MG63 (cell line): ENCODE measurements at regions not wholly inside any gene's neighbourhood (a gene's known extent, or its start where the extent isn't known, plus 50 kb on each side); places are given as distances from the start of the nearest gene placed in this dataset.
A peak's percentile ranks its signal among the peaks of the same experiment; 100 is the strongest.
"Not testable (repeated sequence)": the region's sequence is repeated elsewhere in the genome, so short reads cannot be mapped to it uniquely, and the experiment has no call there.

ENCODE experiments used
- DNase-seq: peaks from one replicate; pipeline ENCODE4 v3.0.0-alpha.2; 2020
- H3K27me3 ChIP-seq: fragments of 250-450 bp; sonication (Bioruptor Pico); 2 replicates; pipeline ENCODE4 v1.5.1; 2020; ENCODE audit warnings: mild to moderate bottlenecking, moderate library complexity
- H3K36me3 ChIP-seq: fragments of 250-450 bp; sonication (Bioruptor Pico); 2 replicates; pipeline ENCODE4 v1.5.1; 2020; ENCODE audit warnings: mild to moderate bottlenecking, moderate library complexity
- H3K4me3 ChIP-seq: fragments of 250-450 bp; sonication (Bioruptor Pico); 2 replicates; pipeline ENCODE4 v1.5.1; 2020; ENCODE audit warnings: mild to moderate bottlenecking, moderate library complexity
- H3K9me3 ChIP-seq: fragments of 250-450 bp; sonication (Bioruptor Pico); 2 replicates; pipeline ENCODE4 v1.5.1; 2020; ENCODE audit warnings: mild to moderate bottlenecking, moderate library complexity

DNA sequence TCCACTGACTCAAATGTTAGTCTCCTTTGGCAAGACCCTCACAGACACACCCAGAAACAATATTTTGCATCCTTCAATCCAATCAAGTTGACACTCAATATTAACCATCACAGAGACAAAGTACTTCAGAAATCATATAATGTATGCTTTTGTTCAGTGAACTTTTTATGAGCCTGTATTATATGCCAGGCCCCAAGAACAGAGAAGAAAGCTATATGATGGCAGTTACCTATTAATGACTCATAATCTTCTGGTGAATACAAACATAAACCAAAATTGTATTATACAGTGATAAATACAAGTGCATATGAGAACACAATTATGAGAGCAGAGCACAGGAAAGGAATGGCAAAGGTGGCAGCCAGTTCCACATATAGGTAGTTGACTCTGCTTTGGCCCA lies 852.0 kb upstream of the EPHA5 start:
- Histone ChIP-seq H3K27me3 (no peaks in the 10 kb centered on the region), H3K4me3 (no peak overlapping the region), H3K9me3 (no peaks in the 10 kb centered on the region; the same call in 1 of the 2 replicates), H3K36me3 (no peaks in the 10 kb centered on the region)
- no peak for DNase-seq

DNA sequence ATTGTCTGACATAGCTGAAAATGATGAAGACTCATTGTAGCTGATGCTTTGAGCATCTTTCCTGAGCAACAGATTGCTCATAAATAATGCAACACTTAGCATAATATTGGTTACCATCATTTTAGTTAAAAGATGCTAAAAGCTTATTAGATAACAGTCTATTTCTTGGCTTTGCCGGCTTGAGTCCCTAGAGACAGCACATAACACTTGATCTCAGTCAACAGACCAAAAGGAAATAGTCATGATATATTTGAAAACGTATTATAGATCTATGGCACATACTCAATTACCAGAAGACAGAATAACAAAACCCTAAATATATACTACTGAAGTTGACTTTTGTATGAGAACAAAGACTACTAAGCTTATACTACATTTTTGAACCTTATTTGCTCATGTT lies 846.7 kb upstream of the EPHA5 start:
- Histone ChIP-seq H3K27me3 (no peaks in the 10 kb centered on the region), H3K4me3 (no peak overlapping the region), H3K36me3 (no peaks in the 10 kb centered on the region), H3K9me3 (no peaks in the 10 kb centered on the region; the same call in 1 of the 2 replicates)
- DNase-seq, result no peak

GRCh38 chr4:66506985-66507384 lies 836.7 kb upstream of the EPHA5 start:
- Histone ChIP-seq H3K9me3 (no peaks in the 10 kb centered on the region), H3K36me3 (no peaks in the 10 kb centered on the region), H3K27me3 (no peaks in the 10 kb centered on the region), H3K4me3 (no peak overlapping the region)
- no peak for DNase-seq

GRCh38 chr4:66501997-66502396 lies 831.7 kb upstream of the EPHA5 start:
- Histone ChIP-seq H3K27me3 (no peaks in the 10 kb centered on the region), H3K9me3 (no peaks in the 10 kb centered on the region), H3K36me3 (no peaks in the 10 kb centered on the region), H3K4me3 (no peak overlapping the region)
- DNase-seq, result no peak

DNA sequence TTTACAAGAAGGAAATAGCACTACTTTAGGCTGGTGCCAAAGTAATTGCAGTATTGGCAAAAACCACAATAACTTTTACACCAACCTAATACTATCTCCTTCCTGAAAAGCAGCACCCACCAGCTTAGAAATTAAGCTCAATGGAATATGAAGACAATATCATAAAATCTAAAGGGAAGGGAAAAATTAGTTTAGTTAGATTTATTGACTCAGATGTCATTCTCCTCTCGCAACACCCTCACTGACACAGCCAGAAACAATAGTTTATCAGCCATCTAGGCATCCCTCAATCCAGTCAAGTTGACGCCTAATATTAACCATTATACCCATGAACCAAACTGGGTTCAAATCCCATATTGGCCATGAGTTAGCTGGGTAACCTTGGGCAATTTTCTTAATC lies 820.4 kb upstream of the EPHA5 start:
- no peaks in the 10 kb centered on the region for H3K36me3 ChIP-seq
- no peaks in the 10 kb centered on the region for H3K9me3 ChIP-seq
- DNase-seq, result no peak
- no peak overlapping the region for H3K4me3 ChIP-seq
- no peaks in the 10 kb centered on the region for H3K27me3 ChIP-seq

GRCh38 chr4:66489783-66490452 lies 819.6 kb upstream of the EPHA5 start:
- DNase-seq, result no peak
- no peaks in the 10 kb centered on the region for H3K36me3 ChIP-seq
- no peaks in the 10 kb centered on the region for H3K9me3 ChIP-seq
- no peaks in the 10 kb centered on the region for H3K27me3 ChIP-seq
- H3K4me3 ChIP-seq, result no peak overlapping the region

DNA sequence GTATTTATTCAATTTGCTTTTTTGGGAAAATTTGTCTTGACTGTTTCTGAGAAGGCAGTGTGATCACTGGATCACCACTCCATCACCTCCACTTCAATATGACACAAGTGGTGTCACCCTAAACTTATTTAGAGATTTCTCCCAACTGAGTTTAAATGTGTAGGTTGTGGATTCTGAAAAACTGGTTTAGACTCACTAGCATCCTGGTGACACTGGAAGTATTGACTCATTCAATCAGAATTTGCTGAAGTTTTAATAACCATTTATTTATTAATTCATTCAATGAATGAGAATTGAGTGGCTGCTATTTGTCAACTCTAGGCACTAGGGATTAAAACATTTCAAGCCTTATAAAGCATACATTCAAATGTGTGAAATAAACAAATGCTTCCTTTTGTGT lies 819.1 kb upstream of the EPHA5 start:
- no peaks in the 10 kb centered on the region for H3K36me3 ChIP-seq
- H3K9me3 ChIP-seq, result no peaks in the 10 kb centered on the region
- no peak for DNase-seq
- H3K4me3 ChIP-seq, result no peak overlapping the region
- H3K27me3 ChIP-seq, result no peaks in the 10 kb centered on the region

- Histone ChIP-seq H3K27me3 (no peaks in the 10 kb centered on the region), H3K36me3 (no peaks in the 10 kb centered on the region), H3K4me3 (no peak overlapping the region), H3K9me3 (no peaks in the 10 kb centered on the region)
- DNase-seq, result no peak
Observed at GRCh38 chr4:66486068-66486467, 815.8 kb upstream of the EPHA5 start.

- H3K4me3 ChIP-seq, result no peak overlapping the region
- DNase-seq, result no peak
- H3K27me3 ChIP-seq, result no peaks in the 10 kb centered on the region
- no peaks in the 10 kb centered on the region for H3K36me3 ChIP-seq
- no peaks in the 10 kb centered on the region for H3K9me3 ChIP-seq
Observed at GRCh38 chr4:66482186-66482585, 811.9 kb upstream of the EPHA5 start.

GRCh38 chr4:66475596-66475995 lies 805.3 kb upstream of the EPHA5 start:
- no peak for DNase-seq
- H3K4me3 ChIP-seq, result no peak overlapping the region
- no peaks in the 10 kb centered on the region for H3K36me3 ChIP-seq
- no peaks in the 10 kb centered on the region for H3K9me3 ChIP-seq
- H3K27me3 ChIP-seq, result no peaks in the 10 kb centered on the region

GRCh38 chr4:66465111-66465510 lies 794.8 kb upstream of the EPHA5 start:
- Histone ChIP-seq H3K9me3 (no peaks in the 10 kb centered on the region), H3K36me3 (no peaks in the 10 kb centered on the region), H3K27me3 (no peaks in the 10 kb centered on the region), H3K4me3 (no peak overlapping the region)
- no peak for DNase-seq

GRCh38 chr4:66462890-66463289 lies 792.6 kb upstream of the EPHA5 start:
- DNase-seq, H3K4me3 ChIP-seq, H3K9me3 ChIP-seq, H3K27me3 ChIP-seq, H3K36me3 ChIP-seq: not testable (repeated sequence)

- Histone ChIP-seq H3K27me3 (no peaks in the 10 kb centered on the region), H3K36me3 (no peaks in the 10 kb centered on the region), H3K9me3 (no peaks in the 10 kb centered on the region; the same call in 1 of the 2 replicates), H3K4me3 (no peak overlapping the region)
- DNase-seq, result no peak
Observed at GRCh38 chr4:66451741-66452140, 781.5 kb upstream of the EPHA5 start.

- Histone ChIP-seq H3K9me3 (no peaks in the 10 kb centered on the region), H3K4me3 (no peak overlapping the region), H3K36me3 (no peaks in the 10 kb centered on the region), H3K27me3 (no peaks in the 10 kb centered on the region)
- no peak for DNase-seq
Observed at GRCh38 chr4:66443008-66443407, 772.7 kb upstream of the EPHA5 start.

- H3K36me3 ChIP-seq, result no peaks in the 10 kb centered on the region
- no peak for DNase-seq
- H3K4me3 ChIP-seq, result no peak overlapping the region
- H3K9me3 ChIP-seq, result no peaks in the 10 kb centered on the region
- H3K27me3 ChIP-seq, result no peaks in the 10 kb centered on the region
Observed at GRCh38 chr4:66439508-66439907, 769.2 kb upstream of the EPHA5 start.

DNA sequence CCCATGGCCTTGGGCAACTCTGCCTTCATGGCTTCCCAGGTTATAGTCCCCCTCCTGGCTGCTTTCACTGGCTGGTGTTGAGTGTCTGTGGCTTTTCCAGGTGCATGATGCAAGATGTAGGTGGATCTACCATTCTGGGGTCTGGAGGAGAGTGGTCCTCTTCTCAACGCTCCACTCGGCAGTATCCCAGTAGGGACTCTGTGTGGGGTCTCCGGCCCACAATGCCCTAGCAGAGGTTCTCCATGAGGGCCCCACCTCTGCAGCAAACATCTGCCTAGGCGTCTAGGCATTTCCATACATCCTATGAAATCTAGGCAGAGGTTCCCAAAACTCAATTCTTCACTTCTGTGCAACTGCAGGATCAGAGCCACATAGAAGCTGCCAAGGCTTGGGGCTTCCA lies 763.4 kb upstream of the EPHA5 start:
- DNase-seq, result no peak
- H3K4me3 ChIP-seq, result no peak overlapping the region
- H3K27me3 ChIP-seq, result no peaks in the 10 kb centered on the region
- no peaks in the 10 kb centered on the region for H3K36me3 ChIP-seq
- H3K9me3 ChIP-seq, result no peaks in the 10 kb centered on the region

- peak; percentile 6 for DNase-seq
- no peaks in the 10 kb centered on the region for H3K36me3 ChIP-seq
Observed at GRCh38 chr4:66430856-66431255, 760.6 kb upstream of the EPHA5 start.

GRCh38 chr4:66429276-66429675 lies 759.0 kb upstream of the EPHA5 start:
- Histone ChIP-seq H3K9me3 (no peaks in the 10 kb centered on the region), H3K4me3 (no peak overlapping the region), H3K27me3 (no peaks in the 10 kb centered on the region), H3K36me3 (no peaks in the 10 kb centered on the region)
- DNase-seq, result no peak

More at GRCh38 chr4:66430856-66431255, 760.6 kb upstream of the EPHA5 start:
- H3K4me3 ChIP-seq, result no peak overlapping the region
- H3K27me3 ChIP-seq, result no peaks in the 10 kb centered on the region
- H3K9me3 ChIP-seq, result no peaks in the 10 kb centered on the region

- Histone ChIP-seq H3K4me3 (no peak overlapping the region), H3K36me3 (no peaks in the 10 kb centered on the region), H3K9me3 (no peaks in the 10 kb centered on the region), H3K27me3 (no peaks in the 10 kb centered on the region)
- DNase-seq, result no peak
Observed at GRCh38 chr4:66416425-66416824, 746.1 kb upstream of the EPHA5 start.
